ENCODE measurements at regions not wholly inside any gene's neighbourhood (a gene's known extent, or its start where the extent isn't known, plus 50 kb on each side); places are given as distances from the start of the nearest gene placed in this dataset.

GRCh38 chr6:20301256-20301655, 89.0 kb upstream of the MBOAT1 start:
- no peak overlapping the region for H3K27ac ChIP-seq (replicated peaks in 1 of 4)
- H3K4me3 ChIP-seq, result no peak overlapping the region
- no peak for DNase-seq (ENCODE audit: extremely low spot score)
- TF ChIP-seq CTCF (IDR thresholded peaks at IDR 0.05) (no peak), POLR2A (IDR thresholded peaks at IDR 0.05; ENCODE audit: low read depth) (no peak), EP300 (IDR thresholded peaks at IDR 0.05) (no peak), POLR2AphosphoS5 (IDR thresholded peaks at IDR 0.05) (no peak)
- no peaks in the 10 kb centered on the region for H3K9me3 ChIP-seq
- WGBS, result no CpG with 5 or more reads among the region's 29 CpGs
- H3K27me3 ChIP-seq, result no peaks in the 10 kb centered on the region
- H3K36me3 ChIP-seq, result no peaks in the 10 kb centered on the region
- intact Hi-C loops (cut with DNase I), result no loop called here
- H3K4me1 ChIP-seq, result no peaks in the 10 kb centered on the region

GRCh38 chr6:20302168-20302567, 89.9 kb upstream of the MBOAT1 start:
- WGBS, result 92% methylated on average over 3 of the region's 3 CpGs
- no peak for TF ChIP-seq POLR2AphosphoS5 (IDR thresholded peaks at IDR 0.05)
- TF ChIP-seq EP300 (IDR thresholded peaks at IDR 0.05), result no peak
- TF ChIP-seq CTCF (IDR thresholded peaks at IDR 0.05), result no peak
- TF ChIP-seq POLR2A (IDR thresholded peaks at IDR 0.05; ENCODE audit: low read depth), result no peak

GRCh38 chr6:20302702-20303251, 90.5 kb upstream of the MBOAT1 start:
- no peaks in the 10 kb centered on the region for H3K9me3 ChIP-seq
- WGBS, result 68% methylated on average over 5 of the region's 5 CpGs
- H3K4me1 ChIP-seq, result no peaks in the 10 kb centered on the region
- intact Hi-C loops (cut with DNase I), result no loop called here
- DNase-seq (ENCODE audit: extremely low spot score), result peak; percentile 42
- no peaks in the 10 kb centered on the region for H3K36me3 ChIP-seq
- no peak overlapping the region for H3K27ac ChIP-seq (replicated peaks in 1 of 4)
- H3K27me3 ChIP-seq, result no peaks in the 10 kb centered on the region
- H3K4me3 ChIP-seq, result no peak overlapping the region
- no peak for TF ChIP-seq CTCF (IDR thresholded peaks at IDR 0.05)
- TF ChIP-seq POLR2AphosphoS5 (IDR thresholded peaks at IDR 0.05), result no peak
- no peak for TF ChIP-seq EP300 (IDR thresholded peaks at IDR 0.05)
- TF ChIP-seq POLR2A (IDR thresholded peaks at IDR 0.05; ENCODE audit: low read depth), result no peak

More at GRCh38 chr6:20302168-20302567, 89.9 kb upstream of the MBOAT1 start:
- Histone ChIP-seq H3K9me3 (no peaks in the 10 kb centered on the region), H3K4me3 (no peak overlapping the region), H3K4me1 (no peaks in the 10 kb centered on the region), H3K27ac (replicated peaks in 1 of 4) (no peak overlapping the region), H3K27me3 (no peaks in the 10 kb centered on the region), H3K36me3 (no peaks in the 10 kb centered on the region)
- peak; percentile 60 for DNase-seq (ENCODE audit: extremely low spot score)
- intact Hi-C loops (cut with DNase I), result no loop called here

- intact Hi-C loops (cut with DNase I), result no loop called here
- no peak for DNase-seq (ENCODE audit: extremely low spot score)
- Histone ChIP-seq H3K27ac (replicated peaks in 1 of 4) (no peak overlapping the region), H3K4me1 (no peaks in the 10 kb centered on the region), H3K27me3 (no peaks in the 10 kb centered on the region), H3K36me3 (no peaks in the 10 kb centered on the region), H3K4me3 (no peak overlapping the region), H3K9me3 (peaks cover 0 to 5% (median 2%) of the 10 kb centered on the region in 4 donors)
- WGBS, result 80% methylated on average over 14 of the region's 14 CpGs
- TF ChIP-seq POLR2AphosphoS5 (IDR thresholded peaks at IDR 0.05) (no peak), EP300 (IDR thresholded peaks at IDR 0.05) (no peak), POLR2A (IDR thresholded peaks at IDR 0.05; ENCODE audit: low read depth) (no peak), CTCF (IDR thresholded peaks at IDR 0.05) (no peak)
Observed at GRCh38 chr6:20306491-20306890, 94.2 kb upstream of the MBOAT1 start.

- peaks cover 0 to 5% (median 2%) of the 10 kb centered on the region in 4 donors for H3K9me3 ChIP-seq
- H3K4me1 ChIP-seq, result no peaks in the 10 kb centered on the region
- H3K4me3 ChIP-seq, result no peak overlapping the region
- DNase-seq (ENCODE audit: extremely low spot score), result no peak
- 55% methylated on average over 2 of the region's 2 CpGs for WGBS
- H3K27ac ChIP-seq (replicated peaks in 1 of 4), result no peak overlapping the region
- H3K36me3 ChIP-seq, result no peaks in the 10 kb centered on the region
- intact Hi-C loops (cut with DNase I), result no loop called here
- no peak for TF ChIP-seq POLR2AphosphoS5 (IDR thresholded peaks at IDR 0.05)
- no peak for TF ChIP-seq EP300 (IDR thresholded peaks at IDR 0.05)
- no peak for TF ChIP-seq POLR2A (IDR thresholded peaks at IDR 0.05; ENCODE audit: low read depth)
- no peak for TF ChIP-seq CTCF (IDR thresholded peaks at IDR 0.05)
- peaks cover 0 to 5% (median 0%) of the 10 kb centered on the region in 4 donors for H3K27me3 ChIP-seq
Observed at GRCh38 chr6:20309186-20309585, 92.5 kb upstream of the E2F3 start.

All from esophagus muscularis mucosa (tissue), 4 donors.